HepG2 (cell line): ENCODE measurements at regions not wholly inside any gene's neighbourhood (a gene's known extent, or its start where the extent isn't known, plus 50 kb on each side); places are given as distances from the start of the nearest gene placed in this dataset.

Source experiments
- ATAC-seq: fragments of 200-7000 bp; cut with Tn5 transposase; 3 replicates; pipeline ENCODE4 v1.9.1; 2020; ENCODE audit warnings: mild to moderate bottlenecking, moderate library complexity
- BruUV-seq: library from RNA; stranded (reverse); fragments of 400-500 nt; replicated peaks from 2 replicates; lab custom pipeline; 2021; lab: Mats Ljungman, UMichigan
- CTCF ChIA-PET: fragments of 300-600 bp; formaldehyde crosslinking; extraction: SDS; loops from one replicate; lab custom pipeline; 2021; ENCODE audit warnings: low total read pairs, inconsistent platforms, low intra/inter-chr PET ratio; lab: Yijun Ruan, JAX
- POLR2A ChIA-PET: fragments of 350-600 bp; sonication (Branson Sonifier 250); formaldehyde crosslinking; loops from one replicate; lab custom pipeline; 2020; ENCODE audit warnings: antibody characterized with exemption, inconsistent platforms; lab: Yijun Ruan, JAX
- DNase-seq: peaks from one replicate; pipeline ENCODE4 v3.0.0-alpha.2; 2015; ENCODE audit warnings: low spot score
- FAIRE-seq: peaks from 3 replicates; lab custom pipeline; 2011; peaks lifted over from hg19 to GRCh38; lab: Jason Lieb, UNC
- H2AFZ ChIP-seq: one replicate; pipeline ENCODE4 v1.6.1; 2011; ENCODE audit warnings: low read length, inconsistent platforms
- H3K27ac ChIP-seq: fragments of 300-600 bp; 3 replicates; pipeline ENCODE4 v1.8.0; 2011; ENCODE audit warnings: mixed run types, mild to moderate bottlenecking, mixed read lengths, low read length, inconsistent platforms; ENCODE audit not compliant: insufficient read depth; ENCODE audit errors: extremely low read length
- H3K27me3 ChIP-seq, 2 experiments: fragments of 200-600 bp in 1 of 2; 2 replicates in 1 of 2; 3 replicates in 1 of 2; pipeline versions ENCODE4 v1.6.0 to v1.8.0; 2011; ENCODE audit warnings: low read length in 2 of 2, mild to moderate bottlenecking in 2 of 2, moderate library complexity in 2 of 2, inconsistent platforms in 1 of 2; ENCODE audit not compliant: insufficient read depth in 2 of 2, control insufficient read depth in 1 of 2
- H3K36me3 ChIP-seq, 2 experiments: fragments of 200-600 bp in 1 of 2; replicated peaks in 1 of 2; 2 replicates in 1 of 2; 3 replicates in 1 of 2; pipeline versions ENCODE4 v1.5.1 to v1.8.0; 2011; ENCODE audit warnings: low read length in 2 of 2, inconsistent platforms in 1 of 2; ENCODE audit not compliant: insufficient read depth in 2 of 2, control insufficient read depth in 1 of 2
- H3K4me1 ChIP-seq: 2 replicates; pipeline ENCODE4 v1.5.1; 2012; ENCODE audit warnings: low read length, inconsistent platforms; ENCODE audit not compliant: insufficient read depth
- H3K4me2 ChIP-seq: 2 replicates; pipeline ENCODE4 v1.6.0; 2011; ENCODE audit warnings: low read depth, low read length, inconsistent platforms
- H3K4me3 ChIP-seq, 3 experiments: fragments of 200-600 bp in 1 of 3; sonication (generic), shearing (Covaris generic) in 1 of 3; replicated peaks in 1 of 3; 2 replicates each; pipeline ENCODE4 v1.5.1; 2011 to 2016; ENCODE audit warnings: low read length in 3 of 3, inconsistent platforms in 2 of 3, low read depth in 2 of 3, mild to moderate bottlenecking in 2 of 3, control low read depth in 1 of 3, mixed read lengths in 1 of 3; ENCODE audit not compliant: insufficient read depth in 1 of 3
- H3K79me2 ChIP-seq: one replicate; pipeline ENCODE4 v1.6.1; 2011; ENCODE audit warnings: low read length, inconsistent platforms; ENCODE audit not compliant: insufficient read depth
- H3K9ac ChIP-seq: 2 replicates; pipeline ENCODE4 v1.6.0; 2011; ENCODE audit warnings: mild to moderate bottlenecking, low read depth, low read length, inconsistent platforms; ENCODE audit not compliant: insufficient read depth
- H3K9me3 ChIP-seq: 2 replicates; pipeline ENCODE4 v1.5.1; 2012; ENCODE audit warnings: mild to moderate bottlenecking, low read length
- H4K20me1 ChIP-seq: 2 replicates; pipeline ENCODE4 v1.6.0; 2011; ENCODE audit warnings: inconsistent platforms, mild to moderate bottlenecking, low read length, moderate library complexity; ENCODE audit not compliant: insufficient read depth
- AGO2 ChIP-seq: fragments of 200-400 bp; formaldehyde crosslinking; optimal IDR thresholded peaks from 2 replicates; pipeline ENCODE3; 2017; ENCODE audit warnings: mild to moderate bottlenecking, low read depth, low read length, moderate library complexity
- AKAP8 ChIP-seq: sonication (generic); formaldehyde crosslinking; IDR thresholded peaks from 2 replicates; pipeline ENCODE4 v1.5.1; 2020; ENCODE audit warnings: mild to moderate bottlenecking, missing genetic modification reagents
- E2F2 ChIP-seq: sonication (generic); formaldehyde crosslinking; IDR thresholded peaks from 2 replicates; pipeline ENCODE4 v1.4.0; 2020; ENCODE audit warnings: missing genetic modification reagents, borderline replicate concordance
- GABPA ChIP-seq, 2 experiments: IDR thresholded peaks; 2 replicates each; pipeline ENCODE4 v1.6.1; 2011 to 2016; ENCODE audit warnings: low read depth in 2 of 2, low read length in 1 of 2, missing biosample characterization in 1 of 2, missing genetic modification characterization in 1 of 2
- PPARG ChIP-seq: conservative IDR thresholded peaks from 2 replicates; pipeline ENCODE4 v1.6.1; 2016; ENCODE audit warnings: missing biosample characterization, missing genetic modification reagents
- RBM22 ChIP-seq: fragments of 200-400 bp; formaldehyde crosslinking; optimal IDR thresholded peaks from 2 replicates; pipeline ENCODE3; 2017; ENCODE audit warnings: mild to moderate bottlenecking, low read length, moderate library complexity
- ZBTB7A ChIP-seq: sonication (generic); formaldehyde crosslinking; IDR thresholded peaks from 2 replicates; pipeline ENCODE4 v1.8.0; 2022; ENCODE audit warnings: mild to moderate bottlenecking, missing genetic modification reagents
- ZNF180 ChIP-seq: sonication (generic); formaldehyde crosslinking; IDR thresholded peaks from 2 replicates; pipeline ENCODE4 v1.4.0; 2020; ENCODE audit warnings: low read depth, missing genetic modification reagents, borderline replicate concordance
- ZNF768 ChIP-seq: sonication (generic); formaldehyde crosslinking; IDR thresholded peaks from 2 replicates; pipeline ENCODE4 v1.4.0; 2020; ENCODE audit warnings: missing genetic modification reagents
- ZNF792 ChIP-seq: IDR thresholded peaks from 2 replicates; pipeline ENCODE4 v1.6.1; 2016
- WGBS: methylation state at CpG from one replicate; pipeline ENCODE4 v1.1.6; 2017; ENCODE audit warnings: low lambda C conversion rate; 5-methylcytosine and 5-hydroxymethylcytosine counted together
- in situ Hi-C: cut with HindIII; loops from 2 replicates; pipeline ENCODE4 v1.10.0; 2017; ENCODE audit warnings: low pct_unique_long_range_greater_than_20kb; ENCODE audit not compliant: extremely low pct_ligation_motif_present
- intact Hi-C: fragments of 100-400 bp; cut with micrococcal nuclease; formaldehyde crosslinking; loops from one replicate; pipeline ENCODE4 v1.10.0; 2022; ENCODE audit not compliant: unreplicated experiment
- TF ChIP-seq, protein P1 (sequence below): sonication (generic); formaldehyde crosslinking; IDR thresholded peaks from 2 replicates; pipeline ENCODE4 v1.5.0; 2020; ENCODE audit warnings: mild to moderate bottlenecking, missing genetic modification reagents
- TF ChIP-seq, protein P2 (sequence below): sonication (generic); formaldehyde crosslinking; IDR thresholded peaks from 2 replicates; pipeline ENCODE4 v1.8.0; 2023; ENCODE audit warnings: mild to moderate bottlenecking, missing genetic modification reagents

- Histone ChIP-seq H4K20me1 (no peaks in the 10 kb centered on the region), H3K9me3 (no peaks in the 10 kb centered on the region), H3K4me1 (no peaks in the 10 kb centered on the region), H3K4me3 (no peak overlapping the region), H3K27ac (no peak overlapping the region), H3K79me2 (no peaks in the 10 kb centered on the region), H3K9ac (no peak overlapping the region), H3K27me3 (peaks cover 0 to 3% of the 10 kb centered on the region in 2 experiments; a peak in 1 of 5 replicates), H2AFZ (no peak overlapping the region), H3K4me2 (no peak overlapping the region), H3K36me3 (no peaks in the 10 kb centered on the region)
- DNase-seq (no peak), ATAC-seq (no peak), FAIRE-seq (no peak)
- in situ Hi-C loops (no loop called here), intact Hi-C loops (no loop called here)
- POLR2A ChIA-PET: no interaction called here
- no TSS peak for BruUV-seq
- WGBS: 4% methylated on average over 2 of the region's 2 CpGs
- CTCF ChIA-PET: no interaction called here
- TF ChIP-seq, protein P1, sequence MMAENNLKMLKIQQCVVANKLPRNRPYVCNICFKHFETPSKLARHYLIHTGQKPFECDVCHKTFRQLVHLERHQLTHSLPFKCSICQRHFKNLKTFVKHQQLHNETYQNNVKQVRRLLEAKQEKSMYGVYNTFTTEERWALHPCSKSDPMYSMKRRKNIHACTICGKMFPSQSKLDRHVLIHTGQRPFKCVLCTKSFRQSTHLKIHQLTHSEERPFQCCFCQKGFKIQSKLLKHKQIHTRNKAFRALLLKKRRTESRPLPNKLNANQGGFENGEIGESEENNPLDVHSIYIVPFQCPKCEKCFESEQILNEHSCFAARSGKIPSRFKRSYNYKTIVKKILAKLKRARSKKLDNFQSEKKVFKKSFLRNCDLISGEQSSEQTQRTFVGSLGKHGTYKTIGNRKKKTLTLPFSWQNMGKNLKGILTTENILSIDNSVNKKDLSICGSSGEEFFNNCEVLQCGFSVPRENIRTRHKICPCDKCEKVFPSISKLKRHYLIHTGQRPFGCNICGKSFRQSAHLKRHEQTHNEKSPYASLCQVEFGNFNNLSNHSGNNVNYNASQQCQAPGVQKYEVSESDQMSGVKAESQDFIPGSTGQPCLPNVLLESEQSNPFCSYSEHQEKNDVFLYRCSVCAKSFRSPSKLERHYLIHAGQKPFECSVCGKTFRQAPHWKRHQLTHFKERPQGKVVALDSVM (CRISPR knock-in tag): no peak
- TF ChIP-seq PPARG (CRISPR knock-in tag) (no peak), AGO2 (no peak), GABPA (IDR thresholded peaks at IDR 0.05; ENCODE audit: low read depth, low read length) (no peak), GABPA (CRISPR knock-in tag; IDR thresholded peaks at IDR 0.05; ENCODE audit: low read depth) (no peak), ZNF180 (CRISPR knock-in tag) (no peak), ZBTB7A (CRISPR knock-in tag) (no peak), ZNF792 (CRISPR knock-in tag) (no peak), ZNF768 (no peak), RBM22 (no peak), AKAP8 (no peak), E2F2 (CRISPR knock-in tag) (no peak)
- TF ChIP-seq, protein P2, sequence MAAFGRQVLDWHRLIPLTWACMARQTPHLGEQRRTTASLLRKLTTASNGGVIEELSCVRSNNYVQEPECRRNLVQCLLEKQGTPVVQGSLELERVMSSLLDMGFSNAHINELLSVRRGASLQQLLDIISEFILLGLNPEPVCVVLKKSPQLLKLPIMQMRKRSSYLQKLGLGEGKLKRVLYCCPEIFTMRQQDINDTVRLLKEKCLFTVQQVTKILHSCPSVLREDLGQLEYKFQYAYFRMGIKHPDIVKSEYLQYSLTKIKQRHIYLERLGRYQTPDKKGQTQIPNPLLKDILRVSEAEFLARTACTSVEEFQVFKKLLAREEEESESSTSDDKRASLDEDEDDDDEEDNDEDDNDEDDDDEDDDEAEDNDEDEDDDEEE (CRISPR knock-in tag): no peak
Observed at GRCh38 chr9:6134661-6135180, 80.9 kb upstream of the IL33 start.
